PFSK-1 (cell line): ENCODE measurements at regions not wholly inside any gene's neighbourhood (a gene's known extent, or its start where the extent isn't known, plus 50 kb on each side); places are given as distances from the start of the nearest gene placed in this dataset.

Experiments
- FOXP2 ChIP-seq: optimal IDR thresholded peaks from 2 replicates; pipeline ENCODE3; 2011; ENCODE audit warnings: borderline replicate concordance, control low read depth, inconsistent platforms; ENCODE audit not compliant: insufficient read depth; ENCODE audit errors: extremely low read length, extremely low read depth
- POLR2AphosphoS5 ChIP-seq: IDR thresholded peaks from 2 replicates; pipeline ENCODE4 v1.6.1; 2012; ENCODE audit warnings: low read depth, mild to moderate bottlenecking, control low read depth, low read length, moderate library complexity
- REST ChIP-seq, 2 experiments: IDR thresholded peaks; 2 replicates each; pipeline versions ENCODE4 v1.6.1 to v1.8.0; 2011 to 2012; ENCODE audit warnings: low read depth in 2 of 2, low read length in 2 of 2, control low read depth in 1 of 2, inconsistent platforms in 1 of 2, mild to moderate bottlenecking in 1 of 2, moderate library complexity in 1 of 2; ENCODE audit not compliant: insufficient read depth in 1 of 2
- SIN3A ChIP-seq: IDR thresholded peaks from 2 replicates; pipeline ENCODE4 v1.6.1; 2012; ENCODE audit warnings: mild to moderate bottlenecking, low read length, moderate library complexity, borderline replicate concordance; ENCODE audit not compliant: insufficient read depth
- TAF1 ChIP-seq: IDR thresholded peaks from 2 replicates; pipeline ENCODE4 v1.6.1; 2012; ENCODE audit warnings: low read length, control low read depth, borderline replicate concordance; ENCODE audit not compliant: insufficient read depth

- TF ChIP-seq FOXP2: no peak
- TF ChIP-seq REST (IDR thresholded peaks at IDR 0.05; ENCODE audit: insufficient read depth in 1 of 2, low read depth in 2 of 2, low read length in 2 of 2): no peak
- TF ChIP-seq POLR2AphosphoS5: no peak
- TF ChIP-seq TAF1: no peak
- no peak for TF ChIP-seq SIN3A
These were observed 177.4 kb downstream of the SEC61B start for GRCh38 chr9:99399474-99399873.
